DOHH2 (cell line): ENCODE measurements at regions not wholly inside any gene's neighbourhood (a gene's known extent, or its start where the extent isn't known, plus 50 kb on each side); places are given as distances from the start of the nearest gene placed in this dataset.

Experiments
- H3F3A ChIP-seq: fragments of 200-600 bp; sonication (generic), shearing (Covaris generic); 2 replicates; pipeline ENCODE4 v1.6.0; 2016; ENCODE audit warnings: antibody characterized with exemption, mild to moderate bottlenecking; ENCODE audit not compliant: control insufficient read depth, insufficient read depth
- H3K27ac ChIP-seq: fragments of 200-600 bp; sonication (generic); 2 replicates; pipeline ENCODE4 v1.5.1; 2014; ENCODE audit warnings: low read depth, mild to moderate bottlenecking, low read length, moderate library complexity
- H3K27me3 ChIP-seq: fragments of 200-600 bp; sonication (generic); 2 replicates; pipeline ENCODE4 v1.6.1; 2014; ENCODE audit warnings: mild to moderate bottlenecking, low read length, mixed read lengths; ENCODE audit not compliant: control insufficient read depth
- H3K36me3 ChIP-seq: fragments of 200-600 bp; sonication (generic); 2 replicates; pipeline ENCODE4 v1.6.1; 2014; ENCODE audit warnings: mild to moderate bottlenecking, low read length, moderate library complexity, mixed read lengths; ENCODE audit not compliant: control insufficient read depth
- H3K4me1 ChIP-seq: fragments of 200-600 bp; sonication (generic); 2 replicates; pipeline ENCODE4 v1.6.1; 2014; ENCODE audit warnings: mild to moderate bottlenecking, low read length, mixed read lengths; ENCODE audit not compliant: control insufficient read depth
- H3K4me2 ChIP-seq: fragments of 200-600 bp; sonication (generic); 2 replicates; pipeline ENCODE4 v1.6.0; 2014; ENCODE audit warnings: mild to moderate bottlenecking, low read length, moderate library complexity
- H3K4me3 ChIP-seq: fragments of 200-600 bp; sonication (generic); 2 replicates; pipeline ENCODE4 v1.5.1; 2014; ENCODE audit warnings: mild to moderate bottlenecking, low read length, mixed read lengths
- H3K79me2 ChIP-seq: fragments of 200-600 bp; sonication (generic); 2 replicates; pipeline ENCODE4 v1.6.1; 2014; ENCODE audit warnings: mild to moderate bottlenecking, low read length, mixed read lengths; ENCODE audit not compliant: control insufficient read depth
- H3K9me2 ChIP-seq: fragments of 200-600 bp; sonication (generic); replicated peaks from 2 replicates; pipeline ENCODE4 v1.6.1; 2014; ENCODE audit warnings: mild to moderate bottlenecking, low read length, mixed read lengths; ENCODE audit not compliant: control insufficient read depth
- H3K9me3 ChIP-seq: fragments of 200-600 bp; sonication (generic); 2 replicates; pipeline ENCODE4 v1.6.1; 2014; ENCODE audit warnings: antibody characterized with exemption, low read length, mixed read lengths; ENCODE audit not compliant: control insufficient read depth, insufficient read depth
- H4K20me1 ChIP-seq: fragments of 200-600 bp; sonication (generic); 2 replicates; pipeline ENCODE4 v1.6.0; 2014; ENCODE audit warnings: low read depth, mild to moderate bottlenecking, antibody characterized with exemption, low read length, moderate library complexity; ENCODE audit not compliant: control insufficient read depth, insufficient read depth
- CTCF ChIP-seq: fragments of 200-600 bp; sonication (generic); IDR thresholded peaks from one replicate; pipeline ENCODE4 v1.5.1; 2014; ENCODE audit warnings: antibody characterized with exemption, mild to moderate bottlenecking, low read depth, low read length; ENCODE audit not compliant: poor library complexity, severe bottlenecking
- EZH2phosphoT487 ChIP-seq: fragments of 200-600 bp; sonication (generic); IDR thresholded peaks from 2 replicates; pipeline ENCODE4 v1.6.1; 2017; ENCODE audit warnings: borderline replicate concordance, mild to moderate bottlenecking, antibody characterized with exemption, low read length, moderate library complexity, mixed read lengths

- Histone ChIP-seq H3K9me2 (no peaks in the 10 kb centered on the region), H3K27ac (no peak overlapping the region), H3K4me1 (no peaks in the 10 kb centered on the region), H3K79me2 (no peaks in the 10 kb centered on the region), H3K9me3 (no peaks in the 10 kb centered on the region), H3K27me3 (no peaks in the 10 kb centered on the region), H4K20me1 (no peaks in the 10 kb centered on the region), H3F3A (no peaks in the 10 kb centered on the region), H3K36me3 (no peaks in the 10 kb centered on the region), H3K4me3 (no peak overlapping the region), H3K4me2 (no peak overlapping the region)
- no peak for TF ChIP-seq EZH2phosphoT487
- TF ChIP-seq CTCF = no peak
These were observed 201.3 kb upstream of the ADGRL4 start for GRCh38 chr1:79207786-79208185.

GRCh38 chr1:79207331-79207730 is 200.8 kb upstream of the ADGRL4 start:
- no peak overlapping the region for H3K4me3 ChIP-seq
- H4K20me1 ChIP-seq = no peaks in the 10 kb centered on the region
- no peaks in the 10 kb centered on the region for H3F3A ChIP-seq
- no peak for TF ChIP-seq CTCF
- TF ChIP-seq EZH2phosphoT487 = no peak
- H3K27me3 ChIP-seq = no peaks in the 10 kb centered on the region
- H3K9me2 ChIP-seq = no peaks in the 10 kb centered on the region
- no peaks in the 10 kb centered on the region for H3K36me3 ChIP-seq
- H3K4me1 ChIP-seq = no peaks in the 10 kb centered on the region
- no peak overlapping the region for H3K4me2 ChIP-seq
- no peaks in the 10 kb centered on the region for H3K79me2 ChIP-seq
- H3K27ac ChIP-seq = no peak overlapping the region
- H3K9me3 ChIP-seq = no peaks in the 10 kb centered on the region

DNA sequence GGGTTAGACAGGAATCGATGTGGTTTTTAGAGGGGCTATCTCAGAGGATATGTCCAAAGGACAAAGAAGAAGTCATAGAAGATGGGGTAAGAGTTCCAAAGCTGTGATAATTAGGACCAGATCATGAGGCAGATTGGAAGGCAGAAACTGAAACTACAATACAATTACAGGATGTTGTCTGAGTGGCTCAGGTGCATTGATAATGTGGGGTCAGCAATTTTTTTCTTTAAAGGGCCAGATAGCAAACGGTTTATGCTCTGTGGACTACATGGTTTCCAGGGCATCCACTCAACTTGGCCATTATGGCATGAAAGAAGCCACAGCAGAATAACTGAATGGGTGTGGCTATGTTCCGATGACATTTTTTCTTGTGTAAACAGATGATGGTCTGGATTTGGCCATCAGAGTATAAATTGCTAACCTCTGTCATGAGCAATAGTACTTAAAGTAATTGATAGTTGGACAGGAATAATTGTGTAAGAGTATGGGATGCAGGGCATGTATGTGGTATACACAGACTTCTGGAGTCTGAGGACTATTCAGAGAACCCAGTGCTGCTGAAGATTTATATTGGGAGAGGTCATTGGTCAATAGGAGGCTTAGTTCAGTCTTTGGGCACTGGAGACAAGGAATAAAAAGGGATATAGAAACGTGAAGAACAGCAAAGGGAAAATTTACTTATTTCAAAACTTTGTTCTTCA is 198.4 kb upstream of the ADGRL4 start:
- H3K4me2 ChIP-seq = no peak overlapping the region
- TF ChIP-seq EZH2phosphoT487 (no peak), CTCF (no peak)
- H3K9me2 ChIP-seq = no peaks in the 10 kb centered on the region
- no peaks in the 10 kb centered on the region for H3F3A ChIP-seq
- no peaks in the 10 kb centered on the region for H3K4me1 ChIP-seq
- no peaks in the 10 kb centered on the region for H3K27me3 ChIP-seq
- no peak overlapping the region for H3K27ac ChIP-seq
- no peaks in the 10 kb centered on the region for H3K36me3 ChIP-seq
- H3K4me3 ChIP-seq = no peak overlapping the region
- H3K79me2 ChIP-seq = no peaks in the 10 kb centered on the region
- H3K9me3 ChIP-seq = no peaks in the 10 kb centered on the region
- H4K20me1 ChIP-seq = no peaks in the 10 kb centered on the region
